ENCODE measurements at regions not wholly inside any gene's neighbourhood (a gene's known extent, or its start where the extent isn't known, plus 50 kb on each side); places are given as distances from the start of the nearest gene placed in this dataset.
"Not testable (repeated sequence)": the region's sequence is repeated elsewhere in the genome, so short reads cannot be mapped to it uniquely, and the experiment has no call there.

- H3K9me3 ChIP-seq (ENCODE audit: low read depth, low read length): no peaks in the 10 kb centered on the region
- no peak overlapping the region for H2AFZ ChIP-seq (ENCODE audit: low read length)
- DNase-seq (ENCODE audit: insufficient read length, low spot score, missing footprints): no peak
- no peak for TF ChIP-seq CTCF (IDR thresholded peaks at IDR 0.05; ENCODE audit: extremely low read depth, low read depth, low read length)
- no peaks in the 10 kb centered on the region for H3K36me3 ChIP-seq (ENCODE audit: insufficient read depth, low read length)
- no peaks in the 10 kb centered on the region for H3K4me1 ChIP-seq (ENCODE audit: insufficient read depth, low read length)
- no peaks in the 10 kb centered on the region for H3K79me2 ChIP-seq (ENCODE audit: insufficient read depth, low read length)
- H4K20me1 ChIP-seq (ENCODE audit: insufficient read depth, low read length): no peaks in the 10 kb centered on the region
- H3K27ac ChIP-seq (ENCODE audit: low read depth, low read length): no peak overlapping the region
- H3K27me3 ChIP-seq (ENCODE audit: insufficient read depth, low read length): no peaks in the 10 kb centered on the region
- no peak overlapping the region for H3K4me2 ChIP-seq (ENCODE audit: insufficient read depth, low read length)
- no peak overlapping the region for H3K4me3 ChIP-seq (ENCODE audit: insufficient read depth, low read length)
Measured at GRCh38 chr6:125647391-125647790, 102.0 kb upstream of the HEY2 start.

GRCh38 chr6:125653752-125654151 lies 95.7 kb upstream of the HEY2 start:
- not testable (repeated sequence) for H3K9me3 ChIP-seq (ENCODE audit: low read depth, low read length); H3K79me2 ChIP-seq (ENCODE audit: insufficient read depth, low read length); H2AFZ ChIP-seq (ENCODE audit: low read length); H4K20me1 ChIP-seq (ENCODE audit: insufficient read depth, low read length); H3K27ac ChIP-seq (ENCODE audit: low read depth, low read length); DNase-seq (ENCODE audit: insufficient read length, low spot score, missing footprints); H3K36me3 ChIP-seq (ENCODE audit: insufficient read depth, low read length); H3K27me3 ChIP-seq (ENCODE audit: insufficient read depth, low read length); H3K4me2 ChIP-seq (ENCODE audit: insufficient read depth, low read length); H3K4me3 ChIP-seq (ENCODE audit: insufficient read depth, low read length); H3K4me1 ChIP-seq (ENCODE audit: insufficient read depth, low read length)

- H3K4me2 ChIP-seq (ENCODE audit: insufficient read depth, low read length): no peak overlapping the region
- H3K9me3 ChIP-seq (ENCODE audit: low read depth, low read length): no peaks in the 10 kb centered on the region
- no peak for TF ChIP-seq CTCF (IDR thresholded peaks at IDR 0.05; ENCODE audit: extremely low read depth, low read depth, low read length)
- no peak overlapping the region for H3K27ac ChIP-seq (ENCODE audit: low read depth, low read length)
- no peaks in the 10 kb centered on the region for H3K79me2 ChIP-seq (ENCODE audit: insufficient read depth, low read length)
- peaks cover 4% of the 10 kb centered on the region for H3K4me1 ChIP-seq (ENCODE audit: insufficient read depth, low read length)
- no peak overlapping the region for H2AFZ ChIP-seq (ENCODE audit: low read length)
- no peaks in the 10 kb centered on the region for H3K36me3 ChIP-seq (ENCODE audit: insufficient read depth, low read length)
- H3K27me3 ChIP-seq (ENCODE audit: insufficient read depth, low read length): no peaks in the 10 kb centered on the region
- H4K20me1 ChIP-seq (ENCODE audit: insufficient read depth, low read length): no peaks in the 10 kb centered on the region
- no peak overlapping the region for H3K4me3 ChIP-seq (ENCODE audit: insufficient read depth, low read length)
- no peak for DNase-seq (ENCODE audit: insufficient read length, low spot score, missing footprints)
Measured at GRCh38 chr6:125655511-125655910, 93.9 kb upstream of the HEY2 start.

GRCh38 chr6:125656287-125656870 lies 93.1 kb upstream of the HEY2 start:
- Histone ChIP-seq H2AFZ (ENCODE audit: low read length) (no peak overlapping the region), H3K4me3 (ENCODE audit: insufficient read depth, low read length) (no peak overlapping the region), H3K27ac (ENCODE audit: low read depth, low read length) (no peak overlapping the region), H4K20me1 (ENCODE audit: insufficient read depth, low read length) (no peaks in the 10 kb centered on the region), H3K36me3 (ENCODE audit: insufficient read depth, low read length) (no peaks in the 10 kb centered on the region), H3K27me3 (ENCODE audit: insufficient read depth, low read length) (no peaks in the 10 kb centered on the region), H3K4me2 (ENCODE audit: insufficient read depth, low read length) (no peak overlapping the region), H3K79me2 (ENCODE audit: insufficient read depth, low read length) (no peaks in the 10 kb centered on the region), H3K4me1 (ENCODE audit: insufficient read depth, low read length) (peaks cover 4% of the 10 kb centered on the region), H3K9me3 (ENCODE audit: low read depth, low read length) (no peaks in the 10 kb centered on the region)
- no peak for TF ChIP-seq CTCF (IDR thresholded peaks at IDR 0.05; ENCODE audit: extremely low read depth, low read depth, low read length)
- DNase-seq (ENCODE audit: insufficient read length, low spot score, missing footprints): no peak
